Left ventricle myocardium inferior (tissue), 1 donor: ENCODE measurements at regions not wholly inside any gene's neighbourhood (a gene's known extent, or its start where the extent isn't known, plus 50 kb on each side); places are given as distances from the start of the nearest gene placed in this dataset.

Experiments
- DNase-seq: peaks from one replicate; pipeline ENCODE4 v3.0.0-alpha.2; 2020
- H3K27ac ChIP-seq: fragments of 200-600 bp; replicated peaks from 2 replicates; pipeline ENCODE4 v1.8.0; 2021
- H3K27me3 ChIP-seq: fragments of 200-600 bp; 2 replicates; pipeline ENCODE4 v1.8.0; 2021; ENCODE audit warnings: low read depth
- H3K36me3 ChIP-seq: fragments of 200-600 bp; 2 replicates; pipeline ENCODE4 v1.8.0; 2021
- H3K4me1 ChIP-seq: fragments of 200-600 bp; 2 replicates; pipeline ENCODE4 v1.8.0; 2021
- H3K4me3 ChIP-seq: fragments of 200-600 bp; 2 replicates; pipeline ENCODE4 v1.8.0; 2021; ENCODE audit warnings: mild to moderate bottlenecking, moderate library complexity
- H3K9me3 ChIP-seq: fragments of 200-600 bp; replicated peaks from 2 replicates; pipeline ENCODE4 v1.8.0; 2021
- intact Hi-C: fragments of 100-400 bp; cut with micrococcal nuclease; formaldehyde crosslinking; loops from one replicate; pipeline ENCODE4 v1.11.0; 2022
- TF ChIP-seq, protein P1 (sequence below): fragments of 200-600 bp; IDR thresholded peaks from 2 replicates; pipeline ENCODE4 v1.8.0; 2021; ENCODE audit warnings: antibody characterized with exemption, mild to moderate bottlenecking, borderline replicate concordance
- donor health status: DM: no; HTN: yes; CAD: no; lungs with severe emphysema.

GRCh38 chr11:25742800-25743199 is 589.1 kb upstream of the ANO3 start:
- H3K27ac ChIP-seq, result no peak overlapping the region
- intact Hi-C loops, result no loop called here
- H3K27me3 ChIP-seq, result no peaks in the 10 kb centered on the region
- H3K9me3 ChIP-seq, result peaks cover 3% of the 10 kb centered on the region
- TF ChIP-seq, protein P1, sequence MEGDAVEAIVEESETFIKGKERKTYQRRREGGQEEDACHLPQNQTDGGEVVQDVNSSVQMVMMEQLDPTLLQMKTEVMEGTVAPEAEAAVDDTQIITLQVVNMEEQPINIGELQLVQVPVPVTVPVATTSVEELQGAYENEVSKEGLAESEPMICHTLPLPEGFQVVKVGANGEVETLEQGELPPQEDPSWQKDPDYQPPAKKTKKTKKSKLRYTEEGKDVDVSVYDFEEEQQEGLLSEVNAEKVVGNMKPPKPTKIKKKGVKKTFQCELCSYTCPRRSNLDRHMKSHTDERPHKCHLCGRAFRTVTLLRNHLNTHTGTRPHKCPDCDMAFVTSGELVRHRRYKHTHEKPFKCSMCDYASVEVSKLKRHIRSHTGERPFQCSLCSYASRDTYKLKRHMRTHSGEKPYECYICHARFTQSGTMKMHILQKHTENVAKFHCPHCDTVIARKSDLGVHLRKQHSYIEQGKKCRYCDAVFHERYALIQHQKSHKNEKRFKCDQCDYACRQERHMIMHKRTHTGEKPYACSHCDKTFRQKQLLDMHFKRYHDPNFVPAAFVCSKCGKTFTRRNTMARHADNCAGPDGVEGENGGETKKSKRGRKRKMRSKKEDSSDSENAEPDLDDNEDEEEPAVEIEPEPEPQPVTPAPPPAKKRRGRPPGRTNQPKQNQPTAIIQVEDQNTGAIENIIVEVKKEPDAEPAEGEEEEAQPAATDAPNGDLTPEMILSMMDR, result no peak
- H3K4me3 ChIP-seq, result no peak overlapping the region
- no peaks in the 10 kb centered on the region for H3K36me3 ChIP-seq
- DNase-seq, result no peak
- H3K4me1 ChIP-seq, result no peaks in the 10 kb centered on the region

DNA sequence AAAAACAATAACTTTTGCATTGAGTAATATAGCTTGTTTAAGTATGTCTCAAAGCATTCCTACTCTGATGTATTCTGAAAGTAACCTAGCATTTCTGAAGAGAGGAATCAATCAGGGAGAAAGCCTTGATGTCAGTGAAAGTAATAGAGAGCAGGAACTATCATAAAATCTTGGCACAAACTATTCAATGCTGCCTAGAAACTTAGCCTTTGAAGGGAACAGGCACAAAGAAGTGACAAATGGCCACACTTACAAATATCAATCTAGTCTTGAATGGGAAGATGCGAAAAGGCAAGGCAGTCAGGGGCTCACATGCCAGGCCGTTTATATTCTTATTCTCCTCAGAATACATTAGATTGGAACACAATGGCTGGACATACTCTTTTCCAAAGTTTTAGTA is 576.5 kb upstream of the ANO3 start:
- TF ChIP-seq, protein P1, result no peak
- peaks cover 13% of the 10 kb centered on the region for H3K9me3 ChIP-seq
- H3K36me3 ChIP-seq, result no peaks in the 10 kb centered on the region
- no peak overlapping the region for H3K4me3 ChIP-seq
- intact Hi-C loops, result no loop called here
- no peaks in the 10 kb centered on the region for H3K4me1 ChIP-seq
- no peak overlapping the region for H3K27ac ChIP-seq
- DNase-seq, result no peak
- no peaks in the 10 kb centered on the region for H3K27me3 ChIP-seq

GRCh38 chr11:25755918-25756584 is 575.9 kb upstream of the ANO3 start:
- TF ChIP-seq, protein P1, result no peak
- Histone ChIP-seq H3K36me3 (no peaks in the 10 kb centered on the region), H3K9me3 (peaks cover 20% of the 10 kb centered on the region), H3K27ac (no peak overlapping the region), H3K4me3 (no peak overlapping the region), H3K4me1 (no peaks in the 10 kb centered on the region), H3K27me3 (no peaks in the 10 kb centered on the region)
- DNase-seq, result no peak
- intact Hi-C loops, result no loop called here

DNA sequence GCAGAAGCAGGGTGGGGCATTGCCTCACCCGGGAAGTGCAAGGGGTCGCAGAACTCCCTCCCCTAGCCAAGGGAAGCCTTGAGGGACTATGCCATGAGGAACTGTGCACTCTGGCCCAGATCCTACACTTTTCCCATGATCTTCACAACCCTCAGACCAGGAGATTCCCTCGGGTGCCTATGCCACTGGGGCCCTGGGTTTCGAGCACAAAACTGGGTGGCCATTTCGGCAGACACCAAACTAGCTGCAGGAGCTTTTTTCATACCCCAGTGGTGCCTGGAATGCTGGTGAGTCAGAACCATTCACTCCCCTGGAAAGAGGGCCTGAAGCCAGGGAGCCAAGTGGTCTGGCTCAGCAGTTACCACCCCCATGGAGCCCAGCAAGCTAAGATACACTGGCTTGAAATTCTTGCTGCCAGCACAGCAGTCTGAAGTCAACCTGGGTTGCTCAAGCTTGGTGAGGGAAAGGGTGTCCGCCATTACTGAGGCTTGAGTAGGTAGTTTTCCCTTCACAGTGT is 573.7 kb upstream of the ANO3 start:
- intact Hi-C loops, result no loop called here
- Histone ChIP-seq H3K9me3 (peaks cover 35% of the 10 kb centered on the region), H3K4me1 (no peaks in the 10 kb centered on the region), H3K27ac (no peak overlapping the region), H3K27me3 (no peaks in the 10 kb centered on the region), H3K36me3 (no peaks in the 10 kb centered on the region), H3K4me3 (no peak overlapping the region)
- TF ChIP-seq, protein P1, result no peak
- no peak for DNase-seq

DNA sequence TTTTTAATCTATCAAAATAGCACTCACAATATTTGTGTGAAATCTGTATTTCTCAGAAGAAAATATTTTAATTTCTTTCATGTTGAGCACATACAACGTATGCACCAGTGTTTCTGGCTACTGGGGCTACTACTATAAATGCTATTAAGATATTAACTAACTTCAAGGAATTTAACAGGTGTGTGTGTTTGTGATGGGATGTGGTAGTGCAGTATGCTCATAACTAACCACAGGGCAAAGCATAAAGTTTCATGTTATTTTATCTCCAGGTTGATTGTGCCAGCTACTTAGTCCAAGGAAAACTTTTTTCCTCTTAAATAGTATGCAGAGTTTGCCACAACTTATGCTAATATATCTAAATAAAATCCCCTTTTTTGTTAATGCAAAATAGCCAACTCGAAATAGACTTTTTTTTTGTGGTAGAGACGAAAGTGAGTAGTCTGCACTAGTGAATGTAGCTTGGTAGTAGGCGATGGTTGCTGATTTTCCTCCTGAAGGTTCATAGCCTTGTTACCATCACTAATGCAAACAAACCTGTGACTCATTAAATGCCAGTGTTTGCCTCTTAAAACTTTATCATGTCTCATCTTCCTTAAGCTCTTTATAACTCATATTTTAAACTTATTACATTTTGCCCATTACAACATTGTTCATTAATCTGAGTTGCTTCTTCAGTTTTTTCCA is 565.5 kb upstream of the ANO3 start:
- Histone ChIP-seq H3K4me3 (no peak overlapping the region), H3K27me3 (no peaks in the 10 kb centered on the region), H3K9me3 (peaks cover 25% of the 10 kb centered on the region), H3K27ac (no peak overlapping the region), H3K4me1 (no peaks in the 10 kb centered on the region), H3K36me3 (no peaks in the 10 kb centered on the region)
- TF ChIP-seq, protein P1, result no peak
- DNase-seq, result no peak
- intact Hi-C loops, result no loop called here
